Stimulated activated CD8-positive, alpha-beta memory T cell treated with anti-CD3 and anti-CD28 coated beads, Interleukin-4, amount 100 ng/mL, for 48 hours (primary cell): ENCODE measurements at regions not wholly inside any gene's neighbourhood (a gene's known extent, or its start where the extent isn't known, plus 50 kb on each side); places are given as distances from the start of the nearest gene placed in this dataset.

Experiments
- DNase-seq: peaks from one replicate; pipeline ENCODE4 v3.0.0-alpha.2; 2020

GRCh38 chr12:68452078-68452715 lies 120.0 kb upstream of the MDM1 start:
- no peak for DNase-seq

- DNase-seq: no peak
Observed at GRCh38 chr12:68453278-68453677, 121.1 kb upstream of the MDM1 start.

- no peak for DNase-seq
Observed at GRCh38 chr12:68453876-68454275, 121.7 kb upstream of the MDM1 start.

GRCh38 chr12:68454892-68455291 lies 122.7 kb upstream of the MDM1 start:
- DNase-seq: no peak

GRCh38 chr12:68455691-68456345 lies 123.7 kb upstream of the MDM1 start:
- no peak for DNase-seq

GRCh38 chr12:68458866-68459265 lies 126.7 kb upstream of the MDM1 start:
- DNase-seq: no peak

- no peak for DNase-seq
Observed at GRCh38 chr12:68460236-68460635, 128.1 kb upstream of the MDM1 start.

- no peak for DNase-seq
Observed at GRCh38 chr12:68461645-68462044, 129.5 kb upstream of the MDM1 start.

GRCh38 chr12:68462803-68463202 lies 130.6 kb upstream of the MDM1 start:
- DNase-seq: no peak

GRCh38 chr12:68465227-68465626 lies 133.1 kb upstream of the MDM1 start:
- no peak for DNase-seq

- no peak for DNase-seq
Observed at GRCh38 chr12:68467514-68467913, 135.4 kb upstream of the MDM1 start.

GRCh38 chr12:68468036-68468435 lies 135.9 kb upstream of the MDM1 start:
- DNase-seq: no peak

GRCh38 chr12:68469113-68469512 lies 137.0 kb upstream of the MDM1 start:
- DNase-seq: no peak

- no peak for DNase-seq
Observed at GRCh38 chr12:68470664-68471328, 138.6 kb upstream of the MDM1 start.

- DNase-seq: no peak
Observed at GRCh38 chr12:68474467-68475204, 136.1 kb upstream of the RAP1B start.

GRCh38 chr12:68476794-68477193 lies 133.9 kb upstream of the RAP1B start:
- no peak for DNase-seq

- no peak for DNase-seq
Observed at GRCh38 chr12:68477261-68477772, 133.4 kb upstream of the RAP1B start.

GRCh38 chr12:68477906-68478305 lies 132.8 kb upstream of the RAP1B start:
- DNase-seq: no peak

- no peak for DNase-seq
Observed at GRCh38 chr12:68478516-68479260, 132.0 kb upstream of the RAP1B start.

GRCh38 chr12:68479261-68479895 lies 131.3 kb upstream of the RAP1B start:
- no peak for DNase-seq

GRCh38 chr12:68479896-68480291 lies 130.8 kb upstream of the RAP1B start:
- no peak for DNase-seq

- DNase-seq: no peak
Observed at GRCh38 chr12:68480526-68480925, 130.2 kb upstream of the RAP1B start.
